ENCODE measurements at regions not wholly inside any gene's neighbourhood (a gene's known extent, or its start where the extent isn't known, plus 50 kb on each side); places are given as distances from the start of the nearest gene placed in this dataset.

- TF ChIP-seq POLR2A (IDR thresholded peaks at IDR 0.05) (no peak), CTCF (IDR thresholded peaks at IDR 0.05) (no peak), EP300 (IDR thresholded peaks at IDR 0.05) (no peak)
These were observed 75.0 kb downstream of the ZIC5 start for GRCh38 chr13:99896369-99897075.
